ENCODE measurements at regions not wholly inside any gene's neighbourhood (a gene's known extent, or its start where the extent isn't known, plus 50 kb on each side); places are given as distances from the start of the nearest gene placed in this dataset.

DNA sequence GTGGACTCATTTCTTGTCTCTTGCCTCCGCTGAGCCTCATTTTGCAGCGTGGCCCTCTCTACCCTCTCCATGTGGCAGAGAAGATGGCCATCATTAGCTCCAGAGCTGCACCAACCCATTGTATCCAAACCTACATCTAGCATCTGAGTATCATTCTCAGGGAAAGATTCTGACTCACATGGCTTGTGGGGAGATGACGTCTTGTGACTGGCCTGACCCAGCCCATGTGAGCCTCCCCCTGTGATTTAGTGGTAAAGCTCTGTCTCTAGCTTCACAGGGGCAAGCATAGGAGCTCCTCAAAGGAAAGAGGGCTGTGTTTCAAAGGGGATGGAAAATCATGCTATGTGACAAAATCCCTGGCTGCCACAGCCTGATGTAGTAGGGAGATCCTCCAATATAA, 87.4 kb upstream of the RBMS1 start:
- Histone ChIP-seq H3K4me1 (no peaks in the 10 kb centered on the region), H3K36me3 (no peaks in the 10 kb centered on the region), H3K27me3 (no peaks in the 10 kb centered on the region), H3K4me3 (no peak overlapping the region), H3K9ac (ENCODE audit: low read depth in 2 of 2, low read length in 2 of 2) (no peak overlapping the region), H3K9me3 (no peaks in the 10 kb centered on the region), H3K27ac (no peak overlapping the region)
- no peak for DNase-seq
- intact Hi-C loops (cut with DNase I) = no loop called here
- TF ChIP-seq, protein P1, sequence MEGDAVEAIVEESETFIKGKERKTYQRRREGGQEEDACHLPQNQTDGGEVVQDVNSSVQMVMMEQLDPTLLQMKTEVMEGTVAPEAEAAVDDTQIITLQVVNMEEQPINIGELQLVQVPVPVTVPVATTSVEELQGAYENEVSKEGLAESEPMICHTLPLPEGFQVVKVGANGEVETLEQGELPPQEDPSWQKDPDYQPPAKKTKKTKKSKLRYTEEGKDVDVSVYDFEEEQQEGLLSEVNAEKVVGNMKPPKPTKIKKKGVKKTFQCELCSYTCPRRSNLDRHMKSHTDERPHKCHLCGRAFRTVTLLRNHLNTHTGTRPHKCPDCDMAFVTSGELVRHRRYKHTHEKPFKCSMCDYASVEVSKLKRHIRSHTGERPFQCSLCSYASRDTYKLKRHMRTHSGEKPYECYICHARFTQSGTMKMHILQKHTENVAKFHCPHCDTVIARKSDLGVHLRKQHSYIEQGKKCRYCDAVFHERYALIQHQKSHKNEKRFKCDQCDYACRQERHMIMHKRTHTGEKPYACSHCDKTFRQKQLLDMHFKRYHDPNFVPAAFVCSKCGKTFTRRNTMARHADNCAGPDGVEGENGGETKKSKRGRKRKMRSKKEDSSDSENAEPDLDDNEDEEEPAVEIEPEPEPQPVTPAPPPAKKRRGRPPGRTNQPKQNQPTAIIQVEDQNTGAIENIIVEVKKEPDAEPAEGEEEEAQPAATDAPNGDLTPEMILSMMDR (IDR thresholded peaks at IDR 0.05) = no peak

DNA sequence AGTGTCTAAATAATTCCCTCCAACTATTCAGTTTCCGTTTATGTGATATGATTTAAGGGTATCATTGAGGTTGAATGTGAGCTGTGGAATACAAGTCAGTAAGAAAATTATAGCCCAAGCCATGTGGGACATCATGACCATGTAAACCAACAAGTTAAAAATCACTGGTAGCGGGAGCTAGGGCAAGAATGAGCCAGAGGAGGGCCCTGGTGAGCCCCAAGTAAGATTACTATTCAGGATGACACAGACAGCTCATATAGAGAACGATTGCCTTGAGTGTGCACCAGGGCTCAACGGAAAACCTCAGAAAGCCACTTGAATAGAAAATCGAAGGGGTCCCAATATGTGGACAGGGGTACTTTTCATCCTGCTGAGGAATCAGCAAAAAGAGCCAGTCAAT, 87.8 kb upstream of the RBMS1 start:
- DNase-seq = no peak
- intact Hi-C loops (cut with DNase I) = no loop called here
- Histone ChIP-seq H3K27me3 (no peaks in the 10 kb centered on the region), H3K27ac (no peak overlapping the region), H3K36me3 (no peaks in the 10 kb centered on the region), H3K9me3 (no peaks in the 10 kb centered on the region), H3K9ac (ENCODE audit: low read depth in 2 of 2, low read length in 2 of 2) (no peak overlapping the region), H3K4me1 (no peaks in the 10 kb centered on the region), H3K4me3 (no peak overlapping the region)
- TF ChIP-seq, protein P1 (IDR thresholded peaks at IDR 0.05) = no peak

DNA sequence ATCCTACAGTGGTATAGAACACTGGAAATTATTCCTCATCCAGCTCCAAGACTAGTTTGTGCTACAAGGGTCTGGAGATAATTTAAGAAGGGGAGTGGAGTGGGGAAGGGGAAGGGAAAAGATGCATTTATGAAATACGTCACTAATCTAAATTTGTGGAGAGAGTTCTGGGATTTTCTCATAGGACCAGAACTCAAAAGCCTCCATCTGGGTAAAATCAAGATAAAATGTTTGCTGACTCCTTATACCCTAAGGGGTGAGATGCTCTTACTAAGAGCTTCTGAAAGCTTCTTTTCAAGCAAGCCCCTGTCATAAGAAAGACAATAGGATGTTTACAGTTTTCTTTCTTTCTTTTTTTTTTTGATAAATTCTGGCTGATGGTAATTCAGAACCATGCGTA, 88.5 kb upstream of the RBMS1 start:
- Histone ChIP-seq H3K4me1 (no peaks in the 10 kb centered on the region), H3K9ac (ENCODE audit: low read depth in 2 of 2, low read length in 2 of 2) (no peak overlapping the region), H3K27me3 (no peaks in the 10 kb centered on the region), H3K27ac (no peak overlapping the region), H3K9me3 (no peaks in the 10 kb centered on the region), H3K4me3 (no peak overlapping the region), H3K36me3 (no peaks in the 10 kb centered on the region)
- intact Hi-C loops (cut with DNase I) = no loop called here
- no peak for DNase-seq
- TF ChIP-seq, protein P1 (IDR thresholded peaks at IDR 0.05) = no peak

DNA sequence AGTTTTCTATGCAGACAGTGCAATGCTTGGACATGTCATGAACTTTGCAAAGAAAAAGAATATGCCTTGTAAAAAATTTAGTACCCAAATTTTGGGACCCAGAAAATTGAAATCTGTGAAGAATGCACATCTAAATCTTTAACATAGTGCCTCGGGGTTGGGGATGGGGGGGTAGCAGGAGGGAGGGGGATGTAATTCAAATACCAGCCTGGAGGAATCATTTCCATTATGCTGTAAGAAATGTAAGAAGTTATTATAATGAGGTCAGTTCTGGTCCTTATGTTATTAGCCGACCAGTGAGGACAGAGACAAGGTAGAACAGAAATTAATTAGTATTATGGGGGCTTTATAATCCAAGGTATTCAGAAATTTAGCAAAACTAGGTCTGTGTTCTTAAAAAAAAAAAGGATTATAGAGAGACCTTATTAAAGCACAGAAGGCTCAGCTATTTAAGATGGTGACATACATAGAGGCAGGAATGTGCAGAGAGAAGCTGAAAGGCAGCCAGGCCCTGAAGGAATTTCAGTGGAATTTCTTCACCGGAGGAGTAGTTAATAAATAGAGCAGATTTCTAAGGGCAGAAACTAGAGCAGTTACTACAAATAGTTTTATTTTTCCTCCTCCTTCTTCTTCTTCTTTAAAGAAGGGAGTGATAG, 89.0 kb upstream of the RBMS1 start:
- no peak for DNase-seq
- intact Hi-C loops (cut with DNase I) = no loop called here
- H3K27ac ChIP-seq = no peak overlapping the region

DNA sequence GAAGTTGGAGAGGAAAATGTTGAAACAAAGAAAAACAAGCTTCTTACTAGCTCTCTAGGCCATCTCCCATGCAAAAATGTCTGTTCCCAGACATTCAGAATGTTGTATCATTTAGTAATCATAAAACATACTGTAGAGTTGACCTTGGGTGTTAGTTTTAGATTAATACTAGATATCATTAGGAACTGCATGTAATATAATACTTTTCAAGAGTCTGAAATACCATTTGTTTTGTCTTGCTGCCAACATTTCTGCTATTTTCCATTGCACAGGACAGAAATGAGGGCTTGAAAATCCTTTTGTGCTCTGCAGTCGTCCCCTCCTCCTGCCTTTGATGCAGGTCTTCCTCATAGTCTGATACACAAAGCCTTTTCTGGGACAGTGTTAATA, 89.5 kb upstream of the RBMS1 start:
- TF ChIP-seq, protein P1 (IDR thresholded peaks at IDR 0.05) = no peak

More for the DNA sequence above, 89.0 kb upstream of the RBMS1 start:
- Histone ChIP-seq H3K4me1 (no peaks in the 10 kb centered on the region), H3K4me3 (no peak overlapping the region), H3K9me3 (no peaks in the 10 kb centered on the region), H3K27me3 (no peaks in the 10 kb centered on the region), H3K9ac (ENCODE audit: low read depth in 2 of 2, low read length in 2 of 2) (no peak overlapping the region), H3K36me3 (no peaks in the 10 kb centered on the region)
- TF ChIP-seq, protein P1 (IDR thresholded peaks at IDR 0.05) = no peak

More for the DNA sequence above, 89.5 kb upstream of the RBMS1 start:
- Histone ChIP-seq H3K27ac (no peak overlapping the region), H3K9ac (ENCODE audit: low read depth in 2 of 2, low read length in 2 of 2) (no peak overlapping the region), H3K4me3 (no peak overlapping the region), H3K36me3 (no peaks in the 10 kb centered on the region), H3K27me3 (no peaks in the 10 kb centered on the region), H3K9me3 (no peaks in the 10 kb centered on the region), H3K4me1 (no peaks in the 10 kb centered on the region)
- intact Hi-C loops (cut with DNase I) = no loop called here
- no peak for DNase-seq
